Calu3 (cell line): ENCODE measurements at regions not wholly inside any gene's neighbourhood (a gene's known extent, or its start where the extent isn't known, plus 50 kb on each side); places are given as distances from the start of the nearest gene placed in this dataset.

Source experiments
- BruUV-seq: library from RNA; stranded (reverse); fragments of 400-500 nt; replicated peaks from 2 replicates; lab custom pipeline; 2021; lab: Mats Ljungman, UMichigan
- CTCF ChIA-PET: fragments of 300-600 bp; sonication (Branson Sonifier 250); formaldehyde crosslinking; loops from one replicate; lab custom pipeline; 2022; ENCODE audit warnings: antibody characterized with exemption; lab: Charles Lee
- DNase-seq: peaks from one replicate; pipeline ENCODE4 v3.0.0; 2022
- H3K27ac Mint-ChIP-seq: one replicate; pipeline ENCODE4 v1.8.0; 2022; ENCODE audit warnings: mixed read lengths; ENCODE audit not compliant: unreplicated experiment
- H3K27me3 Mint-ChIP-seq: one replicate; pipeline ENCODE4 v1.8.0; 2022; ENCODE audit warnings: mixed read lengths; ENCODE audit not compliant: unreplicated experiment
- H3K36me3 Mint-ChIP-seq: one replicate; pipeline ENCODE4 v1.8.0; 2022; ENCODE audit warnings: mild to moderate bottlenecking, moderate library complexity, mixed read lengths; ENCODE audit not compliant: insufficient read depth, unreplicated experiment
- H3K4me1 Mint-ChIP-seq: one replicate; pipeline ENCODE4 v1.8.0; 2022; ENCODE audit warnings: mild to moderate bottlenecking, low read depth, mixed read lengths; ENCODE audit not compliant: unreplicated experiment
- H3K4me3 Mint-ChIP-seq: one replicate; pipeline ENCODE4 v1.8.0; 2022; ENCODE audit warnings: mild to moderate bottlenecking, low read depth, moderate library complexity, mixed read lengths; ENCODE audit not compliant: unreplicated experiment
- H3K9me3 Mint-ChIP-seq: one replicate; pipeline ENCODE4 v1.8.0; 2022; ENCODE audit warnings: low read depth, mixed read lengths; ENCODE audit not compliant: unreplicated experiment
- CTCF ChIP-seq: fragments of 200-600 bp; IDR thresholded peaks from one replicate; pipeline ENCODE4 v1.8.0; 2022; ENCODE audit warnings: antibody characterized with exemption; ENCODE audit not compliant: unreplicated experiment
- intact Hi-C: fragments of 100-400 bp; cut with micrococcal nuclease; formaldehyde crosslinking; loops from one replicate; pipeline ENCODE4 v1.10.0; 2022; ENCODE audit not compliant: unreplicated experiment

- BruUV-seq = no TSS peak
- CTCF ChIA-PET = no interaction called here
These were observed 289.4 kb upstream of the MIR17HG start for GRCh38 chr13:91058066-91058465.

GRCh38 chr13:91058919-91059318, 288.6 kb upstream of the MIR17HG start:
- intact Hi-C loops = no loop called here
- peaks cover 2% of the 10 kb centered on the region for H3K9me3 Mint-ChIP-seq
- DNase-seq = no peak
- H3K27ac Mint-ChIP-seq = no peak overlapping the region
- no peaks in the 10 kb centered on the region for H3K4me1 Mint-ChIP-seq
- H3K27me3 Mint-ChIP-seq = no peaks in the 10 kb centered on the region
- no peaks in the 10 kb centered on the region for H3K36me3 Mint-ChIP-seq
- no peak overlapping the region for H3K4me3 Mint-ChIP-seq
- CTCF ChIA-PET = no interaction called here
- no peak for TF ChIP-seq CTCF
- no TSS peak for BruUV-seq

More at GRCh38 chr13:91058066-91058465, 289.4 kb upstream of the MIR17HG start:
- no peaks in the 10 kb centered on the region for H3K27me3 Mint-ChIP-seq
- DNase-seq = no peak
- H3K27ac Mint-ChIP-seq = no peak overlapping the region
- H3K36me3 Mint-ChIP-seq = no peaks in the 10 kb centered on the region
- peaks cover 2% of the 10 kb centered on the region for H3K9me3 Mint-ChIP-seq
- no peak overlapping the region for H3K4me3 Mint-ChIP-seq
- H3K4me1 Mint-ChIP-seq = no peaks in the 10 kb centered on the region
- TF ChIP-seq CTCF = no peak
- intact Hi-C loops = no loop called here

- no peaks in the 10 kb centered on the region for H3K27me3 Mint-ChIP-seq
- intact Hi-C loops = no loop called here
- no peaks in the 10 kb centered on the region for H3K9me3 Mint-ChIP-seq
- H3K27ac Mint-ChIP-seq = no peak overlapping the region
- BruUV-seq = no TSS peak
- H3K4me1 Mint-ChIP-seq = no peaks in the 10 kb centered on the region
- H3K4me3 Mint-ChIP-seq = no peak overlapping the region
- no peak for TF ChIP-seq CTCF
- CTCF ChIA-PET = no interaction called here
- no peaks in the 10 kb centered on the region for H3K36me3 Mint-ChIP-seq
- DNase-seq = no peak
These were observed 280.7 kb upstream of the MIR17HG start for GRCh38 chr13:91066745-91067144.

- no peaks in the 10 kb centered on the region for H3K9me3 Mint-ChIP-seq
- CTCF ChIA-PET = no interaction called here
- no peak for TF ChIP-seq CTCF
- no peak overlapping the region for H3K4me3 Mint-ChIP-seq
- no peak for DNase-seq
- no peaks in the 10 kb centered on the region for H3K4me1 Mint-ChIP-seq
- H3K27me3 Mint-ChIP-seq = no peaks in the 10 kb centered on the region
- intact Hi-C loops = loop anchor here (10.0 kb wide), 1 partner anchor 112 kb away; no protein-coding TSS in a partner anchor
- no TSS peak for BruUV-seq
- no peaks in the 10 kb centered on the region for H3K36me3 Mint-ChIP-seq
- no peak overlapping the region for H3K27ac Mint-ChIP-seq
These were observed 275.0 kb upstream of the MIR17HG start for GRCh38 chr13:91072486-91072885.
